CD14-positive monocyte (primary cell): ENCODE measurements at regions not wholly inside any gene's neighbourhood (a gene's known extent, or its start where the extent isn't known, plus 50 kb on each side); places are given as distances from the start of the nearest gene placed in this dataset.

Experiments
- DNase-seq, 3 donors: peaks; one replicate each; pipeline ENCODE4 v3.0.0-alpha.2; 2011 to 2022
- H2AFZ ChIP-seq: 2 replicates; pipeline ENCODE4 v1.6.0; 2012; ENCODE audit warnings: mild to moderate bottlenecking, low read depth, low read length, inconsistent platforms; ENCODE audit not compliant: insufficient read depth, poor library complexity, severe bottlenecking
- H3K27ac ChIP-seq, 2 donors: 1 replicate in 1 of 2; 2 replicates in 1 of 2; pipeline ENCODE4 v1.5.1; 2012 to 2013; ENCODE audit warnings: low read length in 2 of 2, control low read depth in 1 of 2, inconsistent platforms in 1 of 2, low read depth in 1 of 2, mild to moderate bottlenecking in 1 of 2
- H3K27me3 ChIP-seq, 2 donors: one replicate each; pipeline versions ENCODE4 v1.6.0 to v1.6.1; 2011 to 2013; ENCODE audit warnings: low read length in 2 of 2; ENCODE audit not compliant: control insufficient read depth in 2 of 2, insufficient read depth in 2 of 2
- H3K36me3 ChIP-seq, 2 donors: replicated peaks in 1 of 2; 1 replicate in 1 of 2; 2 replicates in 1 of 2; pipeline versions ENCODE4 v1.5.1 to v1.6.1; 2012 to 2013; ENCODE audit warnings: low read length in 2 of 2, control low read depth in 1 of 2, inconsistent platforms in 1 of 2, mild to moderate bottlenecking in 1 of 2; ENCODE audit not compliant: insufficient read depth in 2 of 2, control insufficient read depth in 1 of 2
- H3K4me1 ChIP-seq, 2 donors: 1 replicate in 1 of 2; 2 replicates in 1 of 2; pipeline versions ENCODE4 v1.5.1 to v1.6.1; 2012 to 2013; ENCODE audit warnings: low read length in 2 of 2, control low read depth in 1 of 2, inconsistent platforms in 1 of 2, mild to moderate bottlenecking in 1 of 2, moderate library complexity in 1 of 2; ENCODE audit not compliant: insufficient read depth in 2 of 2, control insufficient read depth in 1 of 2
- H3K4me2 ChIP-seq: replicated peaks from 2 replicates; pipeline ENCODE3; 2012; ENCODE audit warnings: low read length, moderate library complexity, mild to moderate bottlenecking; ENCODE audit not compliant: poor library complexity, severe bottlenecking; ENCODE audit errors: extremely low read depth
- H3K4me3 ChIP-seq, 3 experiments: fragments of 200-600 bp in 1 of 3; sonication (generic) in 1 of 3; replicated peaks in 1 of 3; 1 replicate in 2 of 3; 2 replicates in 1 of 3; pipeline ENCODE4 v1.5.1; 2011 to 2013; ENCODE audit warnings: low read length in 3 of 3, mild to moderate bottlenecking in 3 of 3, control low read depth in 2 of 3, low read depth in 2 of 3, inconsistent platforms in 1 of 3, moderate library complexity in 1 of 3
- H3K79me2 ChIP-seq: 2 replicates; pipeline ENCODE4 v1.6.0; 2012; ENCODE audit warnings: mild to moderate bottlenecking, control low read depth, inconsistent platforms, low read length, moderate library complexity; ENCODE audit not compliant: insufficient read depth
- H3K9ac ChIP-seq: 2 replicates; pipeline ENCODE4 v1.6.0; 2017; ENCODE audit warnings: low read length, mild to moderate bottlenecking; ENCODE audit not compliant: insufficient read depth, poor library complexity, severe bottlenecking
- H3K9me3 ChIP-seq, 2 donors: replicated peaks in 1 of 2; 1 replicate in 1 of 2; 2 replicates in 1 of 2; pipeline versions ENCODE4 v1.5.1 to v1.6.1; 2012 to 2013; ENCODE audit warnings: low read length in 2 of 2, control low read depth in 1 of 2; ENCODE audit not compliant: control insufficient read depth in 1 of 2, insufficient read depth in 1 of 2
- H4K20me1 ChIP-seq: 2 replicates; pipeline ENCODE4 v1.6.0; 2012; ENCODE audit warnings: mild to moderate bottlenecking, low read length, control low read depth, moderate library complexity; ENCODE audit not compliant: insufficient read depth
- H3K27ac Mint-ChIP-seq, 7 donors: one replicate each; pipeline ENCODE4 v1.8.0; 2020; ENCODE audit warnings: mild to moderate bottlenecking in 7 of 7, mixed read lengths in 7 of 7, moderate library complexity in 6 of 7, inconsistent platforms in 2 of 7
- H3K27me3 Mint-ChIP-seq, 3 donors: one replicate each; pipeline ENCODE4 v1.8.0; 2021 to 2022; ENCODE audit warnings: low read depth in 3 of 3, mild to moderate bottlenecking in 3 of 3, mixed read lengths in 3 of 3, moderate library complexity in 3 of 3, inconsistent platforms in 1 of 3
- H3K36me3 Mint-ChIP-seq, 2 donors: one replicate each; pipeline ENCODE4 v1.8.0; 2020; ENCODE audit warnings: mixed read lengths in 2 of 2, inconsistent platforms in 1 of 2, mild to moderate bottlenecking in 1 of 2
- H3K4me1 Mint-ChIP-seq: one replicate; pipeline ENCODE4 v1.8.0; 2020; ENCODE audit warnings: mild to moderate bottlenecking, mixed read lengths
- H3K4me3 Mint-ChIP-seq, 2 donors: one replicate each; pipeline ENCODE4 v1.8.0; 2020; ENCODE audit warnings: mild to moderate bottlenecking in 2 of 2, mixed read lengths in 2 of 2, moderate library complexity in 1 of 2
- H3K9me3 Mint-ChIP-seq, 7 donors: one replicate each; pipeline ENCODE4 v1.8.0; 2020 to 2022; ENCODE audit warnings: mixed read lengths in 7 of 7, mild to moderate bottlenecking in 6 of 7, moderate library complexity in 6 of 7, inconsistent platforms in 2 of 7
- WGBS: methylation state at CpG from one replicate; pipeline ENCODE4 v1.1.5; 2013; ENCODE audit warnings: missing lambda C conversion rate; ENCODE audit not compliant: insufficient coverage; 5-methylcytosine and 5-hydroxymethylcytosine counted together
- intact Hi-C, 2 donors: fragments of 100-400 bp; cut with micrococcal nuclease; formaldehyde crosslinking; loops; one replicate each; pipeline versions ENCODE4 v1.15.0 to v1.15.1; 2023
- TF ChIP-seq, protein P1 (sequence below): fragments of 200-600 bp; IDR thresholded peaks from one replicate; pipeline ENCODE4 v1.8.0; 2022; ENCODE audit warnings: antibody characterized with exemption, mild to moderate bottlenecking

GRCh38 chr18:40157120-40157519 lies 1797.9 kb upstream of the PIK3C3 start:
- Histone ChIP-seq H2AFZ (no peak overlapping the region), H3K9me3 (no peaks in the 10 kb centered on the region), H3K9ac (no peak overlapping the region), H4K20me1 (no peaks in the 10 kb centered on the region), H3K4me3 (no peak overlapping the region), H3K4me1 (no peaks in the 10 kb centered on the region), H3K36me3 (no peaks in the 10 kb centered on the region), H3K27me3 (no peaks in the 10 kb centered on the region), H3K79me2 (no peaks in the 10 kb centered on the region), H3K27ac (no peak overlapping the region), H3K4me2 (no peak overlapping the region)
- Mint-ChIP-seq H3K27ac (no peak overlapping the region), H3K9me3 (peaks cover 0 to 2% (median 0%) of the 10 kb centered on the region in 7 donors), H3K36me3 (no peaks in the 10 kb centered on the region), H3K4me3 (no peak overlapping the region), H3K27me3 (peaks cover 0 to 3% (median 0%) of the 10 kb centered on the region in 3 donors), H3K4me1 (no peaks in the 10 kb centered on the region)
- intact Hi-C loops: no loop called here
- TF ChIP-seq, protein P1, sequence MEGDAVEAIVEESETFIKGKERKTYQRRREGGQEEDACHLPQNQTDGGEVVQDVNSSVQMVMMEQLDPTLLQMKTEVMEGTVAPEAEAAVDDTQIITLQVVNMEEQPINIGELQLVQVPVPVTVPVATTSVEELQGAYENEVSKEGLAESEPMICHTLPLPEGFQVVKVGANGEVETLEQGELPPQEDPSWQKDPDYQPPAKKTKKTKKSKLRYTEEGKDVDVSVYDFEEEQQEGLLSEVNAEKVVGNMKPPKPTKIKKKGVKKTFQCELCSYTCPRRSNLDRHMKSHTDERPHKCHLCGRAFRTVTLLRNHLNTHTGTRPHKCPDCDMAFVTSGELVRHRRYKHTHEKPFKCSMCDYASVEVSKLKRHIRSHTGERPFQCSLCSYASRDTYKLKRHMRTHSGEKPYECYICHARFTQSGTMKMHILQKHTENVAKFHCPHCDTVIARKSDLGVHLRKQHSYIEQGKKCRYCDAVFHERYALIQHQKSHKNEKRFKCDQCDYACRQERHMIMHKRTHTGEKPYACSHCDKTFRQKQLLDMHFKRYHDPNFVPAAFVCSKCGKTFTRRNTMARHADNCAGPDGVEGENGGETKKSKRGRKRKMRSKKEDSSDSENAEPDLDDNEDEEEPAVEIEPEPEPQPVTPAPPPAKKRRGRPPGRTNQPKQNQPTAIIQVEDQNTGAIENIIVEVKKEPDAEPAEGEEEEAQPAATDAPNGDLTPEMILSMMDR: no peak
- WGBS: no CpG with 5 or more reads among the region's 7 CpGs
- no peak for DNase-seq

- Mint-ChIP-seq H3K27me3 (peaks cover 0 to 4% (median 0%) of the 10 kb centered on the region in 3 donors), H3K4me3 (no peak overlapping the region), H3K9me3 (peaks cover 0 to 2% (median 0%) of the 10 kb centered on the region in 7 donors), H3K4me1 (no peaks in the 10 kb centered on the region), H3K27ac (no peak overlapping the region), H3K36me3 (no peaks in the 10 kb centered on the region)
- no peak overlapping the region for H2AFZ ChIP-seq
- no peak for DNase-seq
- H3K27ac ChIP-seq: no peak overlapping the region
- no peaks in the 10 kb centered on the region for H3K27me3 ChIP-seq
- H3K36me3 ChIP-seq: no peaks in the 10 kb centered on the region
- no peak overlapping the region for H3K9ac ChIP-seq
- no peak overlapping the region for H3K4me2 ChIP-seq
- H3K4me3 ChIP-seq: no peak overlapping the region
- H3K4me1 ChIP-seq: no peaks in the 10 kb centered on the region
- no peaks in the 10 kb centered on the region for H3K79me2 ChIP-seq
- no peaks in the 10 kb centered on the region for H4K20me1 ChIP-seq
- TF ChIP-seq, protein P1: no peak
- H3K9me3 ChIP-seq: no peaks in the 10 kb centered on the region
- intact Hi-C loops: no loop called here
Observed at GRCh38 chr18:40152859-40153258, 1802.2 kb upstream of the PIK3C3 start.
